ENCODE measurements at regions not wholly inside any gene's neighbourhood (a gene's known extent, or its start where the extent isn't known, plus 50 kb on each side); places are given as distances from the start of the nearest gene placed in this dataset.
A peak's percentile ranks its signal among the peaks of the same experiment; 100 is the strongest.

- Histone ChIP-seq H3K23ac (ENCODE audit: insufficient read length) (no peak overlapping the region), H2BK15ac (ENCODE audit: low read length) (no peak overlapping the region), H3K9me3 (ENCODE audit: insufficient read depth in 2 of 2, low read depth in 1 of 2, low read length in 1 of 2) (no peaks in the 10 kb centered on the region; a peak in 1 of 4 replicates), H3K4me3 (ENCODE audit: extremely low read depth in 1 of 4, insufficient read depth in 2 of 4, low read depth in 3 of 4, low read length in 4 of 4) (no peak overlapping the region), H4K5ac (ENCODE audit: insufficient read length, low read depth, low read length) (no peak overlapping the region), H3K18ac (ENCODE audit: extremely low read depth, low read length) (no peak overlapping the region), H3K27me3 (replicated peaks in 1 of 4; ENCODE audit: control insufficient read depth in 3 of 4, extremely low read depth in 1 of 4, insufficient read depth in 3 of 4, low read length in 3 of 4) (no peaks in the 10 kb centered on the region), H2AFZ (ENCODE audit: low read length) (no peak overlapping the region), H3K4ac (replicated peaks; ENCODE audit: insufficient read length, low read depth, low read length) (no peak overlapping the region), H3K9ac (replicated peaks in 1 of 4; ENCODE audit: extremely low read depth in 1 of 4, low read depth in 3 of 4, low read length in 3 of 4) (no peak overlapping the region), H2BK120ac (replicated peaks; ENCODE audit: low read depth, low read length) (no peak overlapping the region), H2BK12ac (ENCODE audit: low read depth, low read length) (no peak overlapping the region), H3K23me2 (ENCODE audit: low read depth, low read length) (no peaks in the 10 kb centered on the region), H3K4me2 (ENCODE audit: insufficient read depth in 1 of 2, low read depth in 2 of 2, low read length in 2 of 2) (no peak overlapping the region), H3K4me1 (replicated peaks in 1 of 4; ENCODE audit: control insufficient read depth in 3 of 4, insufficient read depth in 4 of 4, low read length in 3 of 4) (peaks cover 0 to 4% (median 0%) of the 10 kb centered on the region in 4 experiments; a peak in 4 of 7 replicates), H4K8ac (ENCODE audit: extremely low read depth, insufficient read depth, low read length) (no peak overlapping the region), H4K20me1 (replicated peaks in 1 of 2; ENCODE audit: control insufficient read depth in 1 of 2, insufficient read depth in 2 of 2, low read length in 2 of 2) (no peaks in the 10 kb centered on the region), H3K56ac (replicated peaks; ENCODE audit: insufficient read length, low read depth, low read length) (no peak overlapping the region), H3K79me2 (ENCODE audit: control insufficient read depth in 1 of 2, insufficient read depth in 2 of 2, low read length in 2 of 2) (no peaks in the 10 kb centered on the region), H2BK20ac (ENCODE audit: low read length) (no peak overlapping the region), H3K14ac (ENCODE audit: insufficient read length) (no peak overlapping the region), H2BK5ac (ENCODE audit: low read depth, low read length) (no peak overlapping the region), H3K36me3 (ENCODE audit: control insufficient read depth in 2 of 4, insufficient read depth in 4 of 4, low read length in 3 of 4) (no peaks in the 10 kb centered on the region), H3K79me1 (ENCODE audit: low read depth, low read length) (no peaks in the 10 kb centered on the region), H2AK5ac (ENCODE audit: low read depth, low read length) (no peak overlapping the region), H3K27ac (ENCODE audit: low read depth, low read length) (no peak overlapping the region), H4K91ac (replicated peaks; ENCODE audit: insufficient read length, low read length) (no peak overlapping the region)
- no peak for FAIRE-seq
- 88% methylated on average over 17 of the region's 17 CpGs; no CpG with 5 or more reads in 1 of the 2 experiments for WGBS, 2 experiments (ENCODE audit: extremely low coverage in 1 of 2, insufficient coverage in 1 of 2, insufficient read length in 1 of 2, insufficient replicate concordance in 2 of 2, low coverage in 1 of 2, low lambda C conversion rate in 2 of 2, missing lambda C conversion rate in 1 of 2)
- POLR2A ChIA-PET (ENCODE audit: partially characterized antibody) = interaction anchor here (1.1 kb wide), 1 partner anchor 175 kb away, joined by 3 read pairs; no protein-coding TSS in a partner anchor
- peak in 1 of 2 experiments; percentile 41 for DNase-seq (ENCODE audit: low read depth in 1 of 2, low spot score in 2 of 2)
- CTCF ChIA-PET (ENCODE audit: partially characterized antibody) = interaction anchor here (1.2 to 1.8 kb wide), 3 partner anchors 10 to 20 kb away, joined by 3 to 12 read pairs (median 4); no protein-coding TSS in a partner anchor
- no peak for TF ChIP-seq CREB1 (IDR thresholded peaks at IDR 0.05)
- no peak for TF ChIP-seq SP1 (IDR thresholded peaks at IDR 0.05; ENCODE audit: low read depth, low read length)
- no peak for TF ChIP-seq BRCA1 (IDR thresholded peaks at IDR 0.05; ENCODE audit: low read depth, low read length)
- TF ChIP-seq TAF1 (IDR thresholded peaks at IDR 0.05; ENCODE audit: low read depth, low read length) = no peak
- no peak for TF ChIP-seq SAP30 (IDR thresholded peaks at IDR 0.05; ENCODE audit: insufficient read depth, insufficient replicate concordance, low read length)
- no peak for TF ChIP-seq KDM4A (IDR thresholded peaks at IDR 0.05; ENCODE audit: low read depth, low read length, severe bottlenecking)
- TF ChIP-seq E2F6 (IDR thresholded peaks at IDR 0.05) = no peak
- no peak for TF ChIP-seq YY1 (IDR thresholded peaks at IDR 0.05; ENCODE audit: low read depth, low read length)
- TF ChIP-seq CHD1 (IDR thresholded peaks at IDR 0.05; ENCODE audit: low read depth, low read length) = no peak
- TF ChIP-seq CTBP2 (IDR thresholded peaks at IDR 0.05; ENCODE audit: borderline replicate concordance, insufficient read depth, insufficient read length, low read length) = no peak
- TF ChIP-seq EP300 (IDR thresholded peaks at IDR 0.05; ENCODE audit: borderline replicate concordance in 1 of 2, low read depth in 2 of 2, low read length in 2 of 2) = no peak
- no peak for TF ChIP-seq CEBPB (IDR thresholded peaks at IDR 0.05; ENCODE audit: low read depth, low read length)
- TF ChIP-seq SIN3A (conservative IDR thresholded peaks at IDR 0.05 in 1 of 2, IDR thresholded peaks at IDR 0.05 in 1 of 2; ENCODE audit: low read depth in 1 of 2, low read length in 2 of 2) = no peak
- no peak for TF ChIP-seq EZH2 (IDR thresholded peaks at IDR 0.05; ENCODE audit: low read depth, low read length, severe bottlenecking)
These were observed 108.0 kb downstream of the CPZ start for GRCh38 chr4:8700531-8700930.

All from H1 (cell line).